BE2C (cell line): ENCODE measurements at regions not wholly inside any gene's neighbourhood (a gene's known extent, or its start where the extent isn't known, plus 50 kb on each side); places are given as distances from the start of the nearest gene placed in this dataset.

Experiments
- DNase-seq: peaks from one replicate; pipeline ENCODE4 v3.0.0-alpha.2; 2020
- H3K27me3 ChIP-seq: fragments of 250-450 bp; sonication (Bioruptor Pico); 2 replicates; pipeline ENCODE4 v1.5.1; 2020; ENCODE audit warnings: mild to moderate bottlenecking
- H3K36me3 ChIP-seq: fragments of 250-450 bp; sonication (Bioruptor Pico); 2 replicates; pipeline ENCODE4 v1.5.1; 2020; ENCODE audit warnings: mild to moderate bottlenecking
- H3K4me1 ChIP-seq: fragments of 250-450 bp; sonication (Bioruptor Pico); 2 replicates; pipeline ENCODE4 v1.5.1; 2020
- H3K4me3 ChIP-seq: 2 replicates; pipeline ENCODE4 v1.5.1; 2011; ENCODE audit warnings: low read depth, low read length
- H3K9me3 ChIP-seq: fragments of 250-450 bp; sonication (Bioruptor Pico); 2 replicates; pipeline ENCODE4 v1.5.1; 2020
- CTCF ChIP-seq: IDR thresholded peaks from 2 replicates; pipeline ENCODE4 v1.5.1; 2012; ENCODE audit warnings: mild to moderate bottlenecking, low read depth, low read length

DNA sequence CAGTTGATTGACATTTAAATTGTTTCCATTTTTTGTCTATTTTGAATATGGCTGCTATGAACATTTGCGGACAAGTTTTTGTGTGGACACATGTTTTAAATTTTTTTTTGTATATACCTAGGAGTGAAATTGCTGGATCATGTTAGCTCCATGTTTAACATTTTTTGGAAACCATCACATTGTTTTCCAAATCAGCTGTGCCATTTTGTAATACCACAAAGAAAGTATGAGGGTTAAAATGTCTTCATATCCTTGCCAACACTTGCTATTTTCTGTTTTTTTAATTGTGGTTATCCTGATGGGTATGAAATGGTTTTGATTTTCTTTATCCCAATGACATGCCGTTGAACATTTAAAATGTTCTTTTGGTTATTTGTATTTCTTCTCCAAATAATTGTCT lies 52.1 kb downstream of the CARTPT start:
- no peaks in the 10 kb centered on the region for H3K9me3 ChIP-seq
- H3K4me3 ChIP-seq = no peak overlapping the region
- no peak for TF ChIP-seq CTCF
- no peak for DNase-seq
- peaks cover 8% of the 10 kb centered on the region for H3K4me1 ChIP-seq
- no peaks in the 10 kb centered on the region for H3K27me3 ChIP-seq
- no peaks in the 10 kb centered on the region for H3K36me3 ChIP-seq

GRCh38 chr5:71778678-71779276 lies 59.7 kb downstream of the CARTPT start:
- no peaks in the 10 kb centered on the region for H3K9me3 ChIP-seq
- DNase-seq = peak; percentile 66
- H3K27me3 ChIP-seq = no peaks in the 10 kb centered on the region
- H3K4me1 ChIP-seq = peaks cover 30% of the 10 kb centered on the region
- no peak overlapping the region for H3K4me3 ChIP-seq
- TF ChIP-seq CTCF = peak; percentile 96
- H3K36me3 ChIP-seq = no peaks in the 10 kb centered on the region

GRCh38 chr5:71780597-71780996 lies 61.5 kb downstream of the CARTPT start:
- Histone ChIP-seq H3K4me1 (peaks cover 30% of the 10 kb centered on the region), H3K27me3 (no peaks in the 10 kb centered on the region), H3K9me3 (no peaks in the 10 kb centered on the region), H3K36me3 (no peaks in the 10 kb centered on the region), H3K4me3 (no peak overlapping the region)
- no peak for DNase-seq
- TF ChIP-seq CTCF = no peak

- Histone ChIP-seq H3K27me3 (no peaks in the 10 kb centered on the region), H3K9me3 (no peaks in the 10 kb centered on the region), H3K4me1 (peaks cover 25% of the 10 kb centered on the region), H3K4me3 (no peak overlapping the region), H3K36me3 (no peaks in the 10 kb centered on the region)
- TF ChIP-seq CTCF = no peak
- DNase-seq = no peak
Observed at GRCh38 chr5:71782393-71782770, 63.3 kb downstream of the CARTPT start.

GRCh38 chr5:71782771-71783770 lies 64.0 kb downstream of the CARTPT start:
- Histone ChIP-seq H3K4me1 (peaks cover 18% of the 10 kb centered on the region), H3K4me3 (peak overlapping the region; percentile 15; the same call in 1 of the 2 replicates), H3K36me3 (no peaks in the 10 kb centered on the region), H3K9me3 (no peaks in the 10 kb centered on the region), H3K27me3 (no peaks in the 10 kb centered on the region)
- TF ChIP-seq CTCF = peak; percentile 97
- DNase-seq = peak; percentile 87

- Histone ChIP-seq H3K27me3 (no peaks in the 10 kb centered on the region), H3K4me1 (peaks cover 12% of the 10 kb centered on the region), H3K9me3 (no peaks in the 10 kb centered on the region), H3K36me3 (no peaks in the 10 kb centered on the region), H3K4me3 (no peak overlapping the region)
- no peak for DNase-seq
- no peak for TF ChIP-seq CTCF
Observed at GRCh38 chr5:71783891-71784290, 64.8 kb downstream of the CARTPT start.
